ENCODE measurements at regions not wholly inside any gene's neighbourhood (a gene's known extent, or its start where the extent isn't known, plus 50 kb on each side); places are given as distances from the start of the nearest gene placed in this dataset.
"Not testable (repeated sequence)": the region's sequence is repeated elsewhere in the genome, so short reads cannot be mapped to it uniquely, and the experiment has no call there.

- not testable (repeated sequence) for DNase-seq (ENCODE audit: low spot score)
These were observed 2226.0 kb upstream of the DEFB115 start for GRCh38 chr20:29031262-29031982.

- not testable (repeated sequence) for DNase-seq (ENCODE audit: low spot score)
These were observed 2213.2 kb upstream of the DEFB115 start for GRCh38 chr20:29044239-29044638.

GRCh38 chr20:29050008-29050606, 2207.4 kb upstream of the DEFB115 start:
- not testable (repeated sequence) for DNase-seq (ENCODE audit: low spot score)

GRCh38 chr20:29057866-29058484, 2199.5 kb upstream of the DEFB115 start:
- peak; percentile 21 for DNase-seq (ENCODE audit: low spot score)

- not testable (repeated sequence) for DNase-seq (ENCODE audit: low spot score)
These were observed 2195.0 kb upstream of the DEFB115 start for GRCh38 chr20:29062451-29062850.

- not testable (repeated sequence) for DNase-seq (ENCODE audit: low spot score)
These were observed 2191.1 kb upstream of the DEFB115 start for GRCh38 chr20:29066341-29066740.

GRCh38 chr20:29073640-29074039, 2183.8 kb upstream of the DEFB115 start:
- DNase-seq (ENCODE audit: low spot score), result not testable (repeated sequence)

GRCh38 chr20:29079769-29080690, 2177.4 kb upstream of the DEFB115 start:
- peak; percentile 10 for DNase-seq (ENCODE audit: low spot score)

GRCh38 chr20:29081712-29082111, 2175.8 kb upstream of the DEFB115 start:
- DNase-seq (ENCODE audit: low spot score), result not testable (repeated sequence)

GRCh38 chr20:29085625-29086024, 2171.8 kb upstream of the DEFB115 start:
- DNase-seq (ENCODE audit: low spot score), result no peak

GRCh38 chr20:29086145-29086718, 2171.2 kb upstream of the DEFB115 start:
- not testable (repeated sequence) for DNase-seq (ENCODE audit: low spot score)

GRCh38 chr20:29086938-29087337, 2170.5 kb upstream of the DEFB115 start:
- no peak for DNase-seq (ENCODE audit: low spot score)

- DNase-seq (ENCODE audit: low spot score), result not testable (repeated sequence)
These were observed 2169.6 kb upstream of the DEFB115 start for GRCh38 chr20:29087887-29088286.

GRCh38 chr20:29088472-29088871, 2169.0 kb upstream of the DEFB115 start:
- not testable (repeated sequence) for DNase-seq (ENCODE audit: low spot score)

- DNase-seq (ENCODE audit: low spot score), result not testable (repeated sequence)
These were observed 2168.1 kb upstream of the DEFB115 start for GRCh38 chr20:29089409-29089808.

- not testable (repeated sequence) for DNase-seq (ENCODE audit: low spot score)
These were observed 2163.5 kb upstream of the DEFB115 start for GRCh38 chr20:29093958-29094357.

- not testable (repeated sequence) for DNase-seq (ENCODE audit: low spot score)
These were observed 2160.8 kb upstream of the DEFB115 start for GRCh38 chr20:29096695-29097094.

- DNase-seq (ENCODE audit: low spot score), result not testable (repeated sequence)
These were observed 2149.6 kb upstream of the DEFB115 start for GRCh38 chr20:29107884-29108283.

- not testable (repeated sequence) for DNase-seq (ENCODE audit: low spot score)
These were observed 2148.1 kb upstream of the DEFB115 start for GRCh38 chr20:29109386-29109785.

GRCh38 chr20:29115097-29115496, 2142.4 kb upstream of the DEFB115 start:
- DNase-seq (ENCODE audit: low spot score), result not testable (repeated sequence)

GRCh38 chr20:29119141-29119540, 2138.3 kb upstream of the DEFB115 start:
- DNase-seq (ENCODE audit: low spot score), result no peak

GRCh38 chr20:29119684-29120083, 2137.8 kb upstream of the DEFB115 start:
- not testable (repeated sequence) for DNase-seq (ENCODE audit: low spot score)
